Ovary (tissue), 7 donors: ENCODE measurements at regions not wholly inside any gene's neighbourhood (a gene's known extent, or its start where the extent isn't known, plus 50 kb on each side); places are given as distances from the start of the nearest gene placed in this dataset.

Experiments used
- DNase-seq, 5 donors: peaks; one replicate each; pipeline ENCODE4 v3.0.0-alpha.2; 2019 to 2020
- H3K27ac ChIP-seq, 2 donors: fragments of 200-600 bp; one replicate each; pipeline versions ENCODE4 v1.5.1 to v1.8.0; 2019 to 2022
- H3K27me3 ChIP-seq: fragments of 200-600 bp; one replicate; pipeline ENCODE4 v1.8.0; 2022
- H3K36me3 ChIP-seq: fragments of 200-600 bp; sonication (generic); one replicate; pipeline ENCODE4 v1.5.1; 2019
- H3K4me1 ChIP-seq: one replicate; pipeline ENCODE4 v1.8.1; 2013; ENCODE audit warnings: mild to moderate bottlenecking, moderate library complexity; ENCODE audit not compliant: insufficient read depth
- H3K4me3 ChIP-seq: fragments of 200-600 bp; sonication (generic); one replicate; pipeline ENCODE4 v1.5.1; 2017
- H3K9me3 ChIP-seq, 2 donors: fragments of 200-600 bp in 1 of 2; sonication (generic) in 1 of 2; one replicate each; pipeline versions ENCODE4 v1.5.1 to v1.8.1; 2013 to 2019; ENCODE audit warnings: mild to moderate bottlenecking in 1 of 2, moderate library complexity in 1 of 2
- EP300 ChIP-seq: sonication (generic); formaldehyde crosslinking; IDR thresholded peaks from one replicate; pipeline ENCODE4 v1.6.1; 2017; ENCODE audit warnings: antibody characterized with exemption
- POLR2A ChIP-seq: fragments of 450-650 bp; IDR thresholded peaks from one replicate; pipeline ENCODE4 v1.6.1; 2017; ENCODE audit warnings: antibody characterized with exemption, mild to moderate bottlenecking, moderate library complexity
- WGBS, 3 donors: extraction: QIAGEN DNeasy Blood & Tissue Kit in 1 of 3; methylation state at CpG; one replicate each; pipeline versions ENCODE4 v1.1.5 to v1.1.7; 2013 to 2017; 5-methylcytosine and 5-hydroxymethylcytosine counted together
- intact Hi-C, 4 donors: fragments of 100-400 bp; cut with DNase I; formaldehyde crosslinking; loops; one replicate each; pipeline versions ENCODE4 v1.11.0 to v1.15.1; 2022 to 2023
- TF ChIP-seq, protein P1 (sequence below), 3 donors: fragments of 450-650 bp in 2 of 3; fragments of 200-600 bp in 1 of 3; IDR thresholded peaks; one replicate each; pipeline versions ENCODE4 v1.5.1 to v1.8.0; 2016 to 2022; ENCODE audit warnings: antibody characterized with exemption in 3 of 3, mild to moderate bottlenecking in 1 of 3
- donor health status: DM: no; HTN: no; CAD: no; lungs with moderate emphysema.
- donor health status: DM: no; HTN: no; CAD: no.
- donor health status: Bipolar disorder and iron deficiency.
- donor health status: DM: no; HTN: no; CAD: no.
- donor health status: DM: yes; HTN: yes; CAD: no.

DNA sequence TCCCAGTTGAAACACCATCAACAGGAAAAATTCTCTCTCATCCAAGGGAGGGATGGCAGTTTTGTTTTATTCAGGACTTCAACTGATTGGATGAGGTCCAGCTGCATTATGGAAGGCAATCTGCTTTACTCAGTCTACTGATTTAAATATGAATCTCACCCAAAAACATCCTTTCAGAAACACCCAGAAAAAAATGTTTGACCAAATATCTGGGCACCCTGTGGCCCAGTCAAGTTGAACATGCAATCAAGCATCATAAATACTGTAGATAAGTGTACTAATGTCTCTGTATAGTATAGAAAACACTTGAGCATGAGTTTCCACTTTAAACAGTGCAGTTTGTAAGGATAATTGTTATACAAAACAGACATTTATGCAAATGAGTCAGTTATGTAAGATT is 753.2 kb downstream of the ARAP2 start:
- TF ChIP-seq, protein P1, sequence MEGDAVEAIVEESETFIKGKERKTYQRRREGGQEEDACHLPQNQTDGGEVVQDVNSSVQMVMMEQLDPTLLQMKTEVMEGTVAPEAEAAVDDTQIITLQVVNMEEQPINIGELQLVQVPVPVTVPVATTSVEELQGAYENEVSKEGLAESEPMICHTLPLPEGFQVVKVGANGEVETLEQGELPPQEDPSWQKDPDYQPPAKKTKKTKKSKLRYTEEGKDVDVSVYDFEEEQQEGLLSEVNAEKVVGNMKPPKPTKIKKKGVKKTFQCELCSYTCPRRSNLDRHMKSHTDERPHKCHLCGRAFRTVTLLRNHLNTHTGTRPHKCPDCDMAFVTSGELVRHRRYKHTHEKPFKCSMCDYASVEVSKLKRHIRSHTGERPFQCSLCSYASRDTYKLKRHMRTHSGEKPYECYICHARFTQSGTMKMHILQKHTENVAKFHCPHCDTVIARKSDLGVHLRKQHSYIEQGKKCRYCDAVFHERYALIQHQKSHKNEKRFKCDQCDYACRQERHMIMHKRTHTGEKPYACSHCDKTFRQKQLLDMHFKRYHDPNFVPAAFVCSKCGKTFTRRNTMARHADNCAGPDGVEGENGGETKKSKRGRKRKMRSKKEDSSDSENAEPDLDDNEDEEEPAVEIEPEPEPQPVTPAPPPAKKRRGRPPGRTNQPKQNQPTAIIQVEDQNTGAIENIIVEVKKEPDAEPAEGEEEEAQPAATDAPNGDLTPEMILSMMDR (IDR thresholded peaks at IDR 0.05) = no peak
- TF ChIP-seq EP300 (no peak), POLR2A (no peak)
- Histone ChIP-seq H3K27me3 (no peaks in the 10 kb centered on the region), H3K27ac (no peak overlapping the region), H3K9me3 (no peaks in the 10 kb centered on the region), H3K36me3 (no peaks in the 10 kb centered on the region), H3K4me1 (no peaks in the 10 kb centered on the region), H3K4me3 (no peak overlapping the region)
- DNase-seq = no peak
- intact Hi-C loops = no loop called here

DNA sequence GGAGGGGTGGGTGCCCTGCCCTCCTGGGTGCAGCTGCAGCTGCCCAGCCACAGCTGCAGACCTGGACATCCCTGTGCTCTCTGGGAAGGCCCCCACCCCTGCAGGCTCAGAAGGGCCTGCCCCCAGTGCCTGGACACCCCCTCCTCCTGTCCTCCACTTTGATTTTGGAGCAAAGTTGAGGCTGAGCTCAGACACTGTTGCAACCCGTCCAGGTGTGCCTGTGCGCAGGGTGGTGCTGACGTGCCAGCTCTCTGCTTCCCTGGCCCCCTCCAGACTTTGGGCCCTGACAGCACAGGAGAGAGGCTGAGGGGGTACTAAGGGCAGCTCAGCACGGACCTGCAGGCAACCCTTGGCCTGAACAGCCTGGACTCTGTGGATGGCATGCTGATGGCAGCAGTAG is 750.3 kb downstream of the ARAP2 start:
- intact Hi-C loops = no loop called here
- peak in 1 of 5 donors; percentile 13 for DNase-seq
- TF ChIP-seq POLR2A = no peak
- no peak for TF ChIP-seq EP300
- TF ChIP-seq, protein P1 (IDR thresholded peaks at IDR 0.05) = no peak
- Histone ChIP-seq H3K9me3 (no peaks in the 10 kb centered on the region), H3K27ac (no peak overlapping the region), H3K36me3 (no peaks in the 10 kb centered on the region), H3K4me3 (no peak overlapping the region), H3K27me3 (no peaks in the 10 kb centered on the region), H3K4me1 (no peaks in the 10 kb centered on the region)
- 31 to 92% (median 39%) methylated on average over 4 of the region's 4 CpGs for WGBS, 3 donors

DNA sequence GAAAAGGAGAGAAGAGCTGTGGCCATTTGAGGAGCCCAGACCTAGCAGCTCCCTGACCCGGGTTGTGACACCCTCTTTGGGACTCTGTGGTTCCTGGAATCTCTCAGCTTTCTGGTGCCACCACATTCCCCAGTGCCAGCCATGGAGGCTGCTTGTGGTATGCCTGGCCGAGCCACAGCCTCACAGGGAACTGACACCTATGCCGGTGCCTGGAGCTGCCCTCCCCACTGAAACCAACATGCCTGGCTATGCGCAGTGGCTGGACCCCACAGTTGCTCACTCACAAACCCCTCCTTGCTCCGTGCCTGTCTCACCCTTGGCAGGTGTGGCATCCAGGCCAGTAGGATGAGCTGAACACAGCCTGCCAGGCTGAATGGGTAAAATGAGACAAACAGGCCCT is 749.4 kb downstream of the ARAP2 start:
- Histone ChIP-seq H3K4me3 (no peak overlapping the region), H3K9me3 (no peaks in the 10 kb centered on the region), H3K4me1 (no peaks in the 10 kb centered on the region), H3K27ac (no peak overlapping the region), H3K36me3 (no peaks in the 10 kb centered on the region), H3K27me3 (no peaks in the 10 kb centered on the region)
- 87 to 97% (median 88%) methylated on average over 5 of the region's 5 CpGs for WGBS, 3 donors
- DNase-seq = peak in 1 of 5 donors; percentile 18
- intact Hi-C loops = no loop called here
- TF ChIP-seq, protein P1 (IDR thresholded peaks at IDR 0.05) = no peak
- TF ChIP-seq POLR2A (no peak), EP300 (no peak)

DNA sequence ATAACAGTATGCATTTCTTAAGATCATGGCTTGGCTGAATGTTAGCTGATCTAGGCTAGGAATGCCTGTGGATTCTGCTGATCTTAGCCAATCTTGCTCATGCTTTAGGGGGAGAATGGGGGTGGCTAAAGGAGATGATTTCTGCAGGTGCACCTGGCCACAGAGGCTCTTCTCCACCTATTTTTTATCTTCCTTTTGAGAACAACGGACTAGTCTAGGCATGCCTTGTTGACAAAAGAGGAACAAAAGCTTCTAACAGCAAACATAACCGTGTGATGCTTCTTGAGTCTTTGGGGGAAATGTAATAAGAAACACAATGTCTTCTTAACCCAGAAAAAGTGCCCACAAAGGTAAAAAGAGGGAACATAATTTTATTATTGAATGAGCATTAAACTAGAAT is 743.5 kb downstream of the ARAP2 start:
- no peaks in the 10 kb centered on the region for H3K4me1 ChIP-seq
- DNase-seq = no peak
- no peak overlapping the region for H3K27ac ChIP-seq
- H3K9me3 ChIP-seq = no peaks in the 10 kb centered on the region
- WGBS, 3 donors = 71 to 85% (median 78%) methylated on average over 2 of the region's 2 CpGs
- H3K36me3 ChIP-seq = no peaks in the 10 kb centered on the region
- no peaks in the 10 kb centered on the region for H3K27me3 ChIP-seq
- intact Hi-C loops = no loop called here
- TF ChIP-seq EP300 (no peak), POLR2A (no peak)
- TF ChIP-seq, protein P1 (IDR thresholded peaks at IDR 0.05) = no peak
- no peak overlapping the region for H3K4me3 ChIP-seq

DNA sequence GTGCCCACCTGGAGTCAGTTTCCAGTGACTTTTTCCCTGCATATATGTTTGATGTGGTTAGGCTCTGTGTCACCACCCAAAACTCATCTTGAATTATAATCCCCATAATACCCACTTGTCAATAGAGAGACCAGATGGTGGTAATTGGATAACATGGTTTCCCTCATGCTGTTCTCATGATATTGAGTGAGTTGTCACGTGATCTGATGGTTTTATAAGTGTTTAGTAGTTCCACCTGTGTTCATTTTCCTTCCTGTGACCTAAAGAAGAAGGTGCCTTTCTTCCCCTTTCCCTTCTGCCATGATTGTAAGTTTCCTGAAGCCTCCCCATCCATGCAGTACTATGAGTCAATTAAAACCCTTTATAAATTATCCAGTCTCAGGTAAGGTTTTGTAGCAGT is 740.9 kb downstream of the ARAP2 start:
- WGBS, 3 donors = 49 to 62% (median 56%) methylated on average over 1 of the region's 1 CpG
- no peaks in the 10 kb centered on the region for H3K9me3 ChIP-seq
- H3K4me1 ChIP-seq = no peaks in the 10 kb centered on the region
- TF ChIP-seq EP300 = no peak
- TF ChIP-seq POLR2A = no peak
- TF ChIP-seq, protein P1 (IDR thresholded peaks at IDR 0.05) = no peak
- H3K4me3 ChIP-seq = no peak overlapping the region
- no peak overlapping the region for H3K27ac ChIP-seq
- DNase-seq = no peak
- intact Hi-C loops = no loop called here
- no peaks in the 10 kb centered on the region for H3K27me3 ChIP-seq
- no peaks in the 10 kb centered on the region for H3K36me3 ChIP-seq
